H1 (cell line): ENCODE measurements at regions not wholly inside any gene's neighbourhood (a gene's known extent, or its start where the extent isn't known, plus 50 kb on each side); places are given as distances from the start of the nearest gene placed in this dataset.

Source experiments
- CBX8 ChIP-seq: fragments of 300-800, 300-1000 bp; sonication (generic); IDR thresholded peaks from 2 replicates; pipeline ENCODE4 v1.7.1; 2016; ENCODE audit warnings: low read depth, low read length, borderline replicate concordance
- CHD1 ChIP-seq: IDR thresholded peaks from 2 replicates; pipeline ENCODE4 v1.6.1; 2012; ENCODE audit warnings: low read depth, low read length, improper control_type of control experiment
- CREB1 ChIP-seq: IDR thresholded peaks from 2 replicates; pipeline ENCODE4 v1.6.1; 2012; ENCODE audit warnings: inconsistent platforms
- JUN ChIP-seq: IDR thresholded peaks from 2 replicates; pipeline ENCODE4 v1.6.1; 2011; ENCODE audit warnings: low read depth, mild to moderate bottlenecking, improper control_type of control experiment, low read length
- POLR2A ChIP-seq, 2 experiments: IDR thresholded peaks; 1 replicate in 1 of 2; 2 replicates in 1 of 2; pipeline ENCODE4 v1.6.1; 2011; ENCODE audit warnings: low read depth in 2 of 2, low read length in 2 of 2, mild to moderate bottlenecking in 2 of 2; ENCODE audit errors: control extremely low read depth in 1 of 2
- SIX5 ChIP-seq: IDR thresholded peaks from 2 replicates; pipeline ENCODE4 v1.6.1; 2011; ENCODE audit warnings: mild to moderate bottlenecking, low read depth, low read length
- TF ChIP-seq, protein P1 (sequence below), 3 experiments: IDR thresholded peaks; 1 replicate in 2 of 3; 2 replicates in 1 of 3; pipeline versions ENCODE4 v1.5.1 to v1.6.1; 2011; ENCODE audit warnings: low read length in 3 of 3, mild to moderate bottlenecking in 3 of 3, inconsistent platforms in 2 of 3, low read depth in 1 of 3, moderate library complexity in 1 of 3; ENCODE audit not compliant: insufficient read depth in 1 of 3; ENCODE audit errors: control extremely low read depth in 1 of 3

DNA sequence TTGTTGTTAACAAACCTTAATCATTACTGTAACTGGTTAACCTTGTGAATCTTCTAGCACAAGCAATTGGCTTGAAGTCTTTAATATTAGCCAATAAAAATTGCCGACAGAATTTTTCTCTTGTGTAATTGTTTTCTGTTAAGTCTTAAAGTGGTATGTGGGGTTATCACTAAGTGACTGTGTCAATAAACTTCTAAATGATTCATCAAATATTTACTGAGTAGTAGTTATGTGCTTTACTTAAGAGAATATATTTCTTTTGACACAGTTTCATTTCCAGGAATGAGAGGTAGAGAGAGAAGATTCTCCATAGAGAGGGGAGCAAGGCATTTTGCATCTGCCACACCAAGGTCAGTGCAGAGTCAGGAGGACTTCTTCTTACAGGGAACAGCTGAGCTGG is 2361.6 kb upstream of the AGA start:
- TF ChIP-seq POLR2A (IDR thresholded peaks at IDR 0.05; ENCODE audit: control extremely low read depth in 1 of 2, low read depth in 2 of 2, low read length in 2 of 2) (no peak), CREB1 (no peak), JUN (no peak), CBX8 (no peak), SIX5 (no peak), CHD1 (no peak)
- TF ChIP-seq, protein P1, sequence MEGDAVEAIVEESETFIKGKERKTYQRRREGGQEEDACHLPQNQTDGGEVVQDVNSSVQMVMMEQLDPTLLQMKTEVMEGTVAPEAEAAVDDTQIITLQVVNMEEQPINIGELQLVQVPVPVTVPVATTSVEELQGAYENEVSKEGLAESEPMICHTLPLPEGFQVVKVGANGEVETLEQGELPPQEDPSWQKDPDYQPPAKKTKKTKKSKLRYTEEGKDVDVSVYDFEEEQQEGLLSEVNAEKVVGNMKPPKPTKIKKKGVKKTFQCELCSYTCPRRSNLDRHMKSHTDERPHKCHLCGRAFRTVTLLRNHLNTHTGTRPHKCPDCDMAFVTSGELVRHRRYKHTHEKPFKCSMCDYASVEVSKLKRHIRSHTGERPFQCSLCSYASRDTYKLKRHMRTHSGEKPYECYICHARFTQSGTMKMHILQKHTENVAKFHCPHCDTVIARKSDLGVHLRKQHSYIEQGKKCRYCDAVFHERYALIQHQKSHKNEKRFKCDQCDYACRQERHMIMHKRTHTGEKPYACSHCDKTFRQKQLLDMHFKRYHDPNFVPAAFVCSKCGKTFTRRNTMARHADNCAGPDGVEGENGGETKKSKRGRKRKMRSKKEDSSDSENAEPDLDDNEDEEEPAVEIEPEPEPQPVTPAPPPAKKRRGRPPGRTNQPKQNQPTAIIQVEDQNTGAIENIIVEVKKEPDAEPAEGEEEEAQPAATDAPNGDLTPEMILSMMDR (IDR thresholded peaks at IDR 0.05; ENCODE audit: control extremely low read depth in 1 of 3, insufficient read depth in 1 of 3, low read depth in 1 of 3, low read length in 3 of 3) = no peak
